ENCODE measurements at regions not wholly inside any gene's neighbourhood (a gene's known extent, or its start where the extent isn't known, plus 50 kb on each side); places are given as distances from the start of the nearest gene placed in this dataset.

DNA sequence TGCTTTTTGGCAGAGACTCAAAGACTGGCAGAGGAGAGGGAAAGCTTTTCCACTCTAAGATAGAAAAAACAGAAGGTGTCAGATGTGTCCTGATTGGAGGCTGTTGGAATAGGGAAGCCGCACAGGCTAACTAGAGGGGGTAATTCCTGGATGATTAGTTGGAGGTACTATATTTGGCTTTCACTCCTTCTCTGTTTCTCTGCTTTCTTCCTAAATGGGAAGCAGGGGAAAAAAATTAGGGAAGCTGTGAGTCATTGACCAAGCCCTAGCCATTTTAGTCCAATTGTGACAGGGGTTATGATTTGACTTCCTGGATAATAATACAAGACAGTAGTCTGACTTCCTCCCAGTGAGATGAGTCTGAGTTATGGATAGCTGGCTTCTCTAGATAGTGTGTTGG lies 475.2 kb upstream of the CELF2 start:
- TF ChIP-seq, protein P1, sequence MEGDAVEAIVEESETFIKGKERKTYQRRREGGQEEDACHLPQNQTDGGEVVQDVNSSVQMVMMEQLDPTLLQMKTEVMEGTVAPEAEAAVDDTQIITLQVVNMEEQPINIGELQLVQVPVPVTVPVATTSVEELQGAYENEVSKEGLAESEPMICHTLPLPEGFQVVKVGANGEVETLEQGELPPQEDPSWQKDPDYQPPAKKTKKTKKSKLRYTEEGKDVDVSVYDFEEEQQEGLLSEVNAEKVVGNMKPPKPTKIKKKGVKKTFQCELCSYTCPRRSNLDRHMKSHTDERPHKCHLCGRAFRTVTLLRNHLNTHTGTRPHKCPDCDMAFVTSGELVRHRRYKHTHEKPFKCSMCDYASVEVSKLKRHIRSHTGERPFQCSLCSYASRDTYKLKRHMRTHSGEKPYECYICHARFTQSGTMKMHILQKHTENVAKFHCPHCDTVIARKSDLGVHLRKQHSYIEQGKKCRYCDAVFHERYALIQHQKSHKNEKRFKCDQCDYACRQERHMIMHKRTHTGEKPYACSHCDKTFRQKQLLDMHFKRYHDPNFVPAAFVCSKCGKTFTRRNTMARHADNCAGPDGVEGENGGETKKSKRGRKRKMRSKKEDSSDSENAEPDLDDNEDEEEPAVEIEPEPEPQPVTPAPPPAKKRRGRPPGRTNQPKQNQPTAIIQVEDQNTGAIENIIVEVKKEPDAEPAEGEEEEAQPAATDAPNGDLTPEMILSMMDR (IDR thresholded peaks at IDR 0.05; ENCODE audit: low read depth, low read length, poor library complexity, severe bottlenecking): no peak
- no peak for TF ChIP-seq EZH2phosphoT487 (IDR thresholded peaks at IDR 0.05; ENCODE audit: borderline replicate concordance, low read length)

Data from DOHH2 (cell line).